Spleen (tissue), 11 donors: ENCODE measurements at regions not wholly inside any gene's neighbourhood (a gene's known extent, or its start where the extent isn't known, plus 50 kb on each side); places are given as distances from the start of the nearest gene placed in this dataset.

ENCODE experiments used
- DNase-seq: peaks from one replicate; pipeline ENCODE4 v3.0.0-alpha.2; 2020
- H3K27ac ChIP-seq, 8 donors: fragments of 200-600 bp; sonication (generic) in 7 of 8; 1 replicate in 4 of 8; 2 replicates in 4 of 8; pipeline versions ENCODE4 v1.5.0 to v1.8.0; 2016 to 2021; ENCODE audit warnings: inconsistent platforms in 4 of 8, mild to moderate bottlenecking in 4 of 8, moderate library complexity in 1 of 8
- H3K27me3 ChIP-seq, 7 donors: fragments of 200-600 bp; sonication (generic) in 6 of 7; replicated peaks in 1 of 7; 1 replicate in 4 of 7; 2 replicates in 3 of 7; pipeline versions ENCODE4 v1.5.0 to v1.8.0; 2016 to 2021; ENCODE audit warnings: inconsistent platforms in 3 of 7, mild to moderate bottlenecking in 1 of 7
- H3K36me3 ChIP-seq, 6 donors: fragments of 200-600 bp; sonication (generic) in 5 of 6; 1 replicate in 4 of 6; 2 replicates in 2 of 6; pipeline versions ENCODE4 v1.5.0 to v1.8.0; 2016 to 2021; ENCODE audit warnings: inconsistent platforms in 2 of 6
- H3K4me1 ChIP-seq, 6 donors: fragments of 200-600 bp; sonication (generic) in 5 of 6; 1 replicate in 3 of 6; 2 replicates in 3 of 6; pipeline versions ENCODE4 v1.5.0 to v1.8.0; 2016 to 2021; ENCODE audit warnings: inconsistent platforms in 3 of 6
- H3K4me3 ChIP-seq, 8 donors: fragments of 200-600 bp; sonication (generic) in 7 of 8; 1 replicate in 4 of 8; 2 replicates in 4 of 8; pipeline versions ENCODE4 v1.5.0 to v1.8.0; 2016 to 2021; ENCODE audit warnings: inconsistent platforms in 4 of 8, mild to moderate bottlenecking in 4 of 8, moderate library complexity in 2 of 8
- H3K9me3 ChIP-seq, 8 donors: fragments of 200-600 bp; sonication (generic) in 7 of 8; 1 replicate in 4 of 8; 2 replicates in 4 of 8; pipeline versions ENCODE4 v1.5.0 to v1.8.0; 2016 to 2021; ENCODE audit warnings: inconsistent platforms in 4 of 8
- POLR2A ChIP-seq, 3 donors: fragments of 450-650 bp; IDR thresholded peaks; one replicate each; pipeline ENCODE4 v1.5.1; 2017; ENCODE audit warnings: antibody characterized with exemption in 3 of 3, mild to moderate bottlenecking in 1 of 3
- POLR2AphosphoS5 ChIP-seq, 3 donors: sonication (generic); formaldehyde crosslinking; IDR thresholded peaks; one replicate each; pipeline ENCODE4 v1.5.1; 2017; ENCODE audit warnings: antibody characterized with exemption in 3 of 3
- WGBS, 5 donors: extraction: QIAGEN DNeasy Blood & Tissue Kit in 3 of 5; methylation state at CpG; one replicate each; pipeline versions ENCODE4 v1.1.5 to v1.1.7; 2013 to 2018; 5-methylcytosine and 5-hydroxymethylcytosine counted together
- intact Hi-C: fragments of 100-400 bp; cut with DNase I; formaldehyde crosslinking; loops from one replicate; pipeline ENCODE4 v1.15.0; 2023; ENCODE audit warnings: low total_unique reads
- TF ChIP-seq, protein P1 (sequence below), 11 experiments: fragments of 200-600 bp in 7 of 11; fragments of 450-650 bp in 4 of 11; sonication (generic) in 4 of 11; IDR thresholded peaks in 8 of 11; conservative IDR thresholded peaks in 3 of 11; 1 replicate in 7 of 11; 2 replicates in 4 of 11; pipeline versions ENCODE4 v1.4.0 to v1.8.0; 2016 to 2021; ENCODE audit warnings: antibody characterized with exemption in 11 of 11, inconsistent platforms in 4 of 11, mild to moderate bottlenecking in 1 of 11
- donor health status: healthy with polysubstance abuse.
- donor health status: DM: no; HTN: no; CAD: no; lungs with moderate emphysema.
- donor health status: DM: no; HTN: no; CAD: no.
- donor health status: Bipolar disorder and iron deficiency.
- donor health status: healthy.
- donor health status: DM: no; HTN: no; CAD: no.
- donor health status: DM: yes; HTN: yes; CAD: no.

DNA sequence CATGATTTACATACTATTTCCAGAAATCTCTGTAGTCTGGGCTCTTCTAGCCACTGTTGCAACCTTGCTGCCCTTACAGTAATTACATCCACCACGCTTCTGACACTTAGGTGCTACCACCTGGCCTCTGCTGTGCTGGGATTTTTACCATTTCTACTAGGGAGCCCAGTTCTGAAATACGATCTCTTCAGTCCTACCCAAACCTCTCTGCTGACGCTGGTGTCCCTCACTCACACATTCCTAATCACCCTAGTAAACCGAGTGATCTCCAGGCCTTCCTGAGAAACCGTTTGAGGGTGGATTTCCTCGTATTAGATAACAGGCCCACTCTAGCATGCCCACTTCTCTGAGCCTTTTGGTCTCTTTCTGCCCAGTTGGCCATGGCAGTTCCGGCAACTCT is 588.9 kb upstream of the CADM1 start:
- intact Hi-C loops: no loop called here
- DNase-seq: no peak
- TF ChIP-seq POLR2AphosphoS5 (IDR thresholded peaks at IDR 0.05): no peak
- TF ChIP-seq, protein P1, sequence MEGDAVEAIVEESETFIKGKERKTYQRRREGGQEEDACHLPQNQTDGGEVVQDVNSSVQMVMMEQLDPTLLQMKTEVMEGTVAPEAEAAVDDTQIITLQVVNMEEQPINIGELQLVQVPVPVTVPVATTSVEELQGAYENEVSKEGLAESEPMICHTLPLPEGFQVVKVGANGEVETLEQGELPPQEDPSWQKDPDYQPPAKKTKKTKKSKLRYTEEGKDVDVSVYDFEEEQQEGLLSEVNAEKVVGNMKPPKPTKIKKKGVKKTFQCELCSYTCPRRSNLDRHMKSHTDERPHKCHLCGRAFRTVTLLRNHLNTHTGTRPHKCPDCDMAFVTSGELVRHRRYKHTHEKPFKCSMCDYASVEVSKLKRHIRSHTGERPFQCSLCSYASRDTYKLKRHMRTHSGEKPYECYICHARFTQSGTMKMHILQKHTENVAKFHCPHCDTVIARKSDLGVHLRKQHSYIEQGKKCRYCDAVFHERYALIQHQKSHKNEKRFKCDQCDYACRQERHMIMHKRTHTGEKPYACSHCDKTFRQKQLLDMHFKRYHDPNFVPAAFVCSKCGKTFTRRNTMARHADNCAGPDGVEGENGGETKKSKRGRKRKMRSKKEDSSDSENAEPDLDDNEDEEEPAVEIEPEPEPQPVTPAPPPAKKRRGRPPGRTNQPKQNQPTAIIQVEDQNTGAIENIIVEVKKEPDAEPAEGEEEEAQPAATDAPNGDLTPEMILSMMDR (IDR thresholded peaks at IDR 0.05 in 8 of 11, conservative IDR thresholded peaks at IDR 0.05 in 3 of 11): no peak
- TF ChIP-seq POLR2A (IDR thresholded peaks at IDR 0.05): no peak
- 66 to 75% (median 70%) methylated on average over 6 to 7 of the region's 7 CpGs for WGBS, 5 donors
- Histone ChIP-seq H3K27me3 (peaks cover 0 to 16% (median 0%) of the 10 kb centered on the region in 7 donors), H3K4me1 (no peaks in the 10 kb centered on the region), H3K27ac (no peak overlapping the region), H3K36me3 (no peaks in the 10 kb centered on the region), H3K4me3 (no peak overlapping the region), H3K9me3 (no peaks in the 10 kb centered on the region)

DNA sequence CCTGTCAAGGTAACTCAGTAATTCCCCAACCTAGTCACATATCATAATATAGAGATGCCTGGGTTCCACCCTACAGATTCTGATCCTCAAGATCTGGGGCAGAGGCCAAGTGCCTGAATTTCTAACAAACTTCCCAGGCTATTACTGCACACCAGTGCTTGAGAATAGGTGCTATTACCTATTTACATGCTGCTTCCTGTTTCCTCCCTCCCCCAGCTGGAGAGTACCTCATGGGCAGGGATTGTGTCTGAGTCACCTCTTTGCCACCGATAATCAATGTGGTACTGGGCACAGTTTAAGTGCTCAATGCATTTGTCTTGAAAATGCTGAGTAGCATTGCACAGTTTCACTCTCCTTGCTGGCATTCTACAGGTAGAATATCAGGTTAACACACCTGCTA is 582.2 kb upstream of the CADM1 start:
- intact Hi-C loops: no loop called here
- WGBS, 5 donors: 44 to 71% (median 53%) methylated on average over 1 of the region's 1 CpG
- TF ChIP-seq POLR2A (IDR thresholded peaks at IDR 0.05) (no peak), POLR2AphosphoS5 (IDR thresholded peaks at IDR 0.05) (no peak)
- TF ChIP-seq, protein P1 (IDR thresholded peaks at IDR 0.05 in 8 of 11, conservative IDR thresholded peaks at IDR 0.05 in 3 of 11): no peak
- Histone ChIP-seq H3K36me3 (no peaks in the 10 kb centered on the region), H3K4me3 (no peak overlapping the region), H3K27me3 (peaks cover 0 to 26% (median 0%) of the 10 kb centered on the region in 7 donors), H3K4me1 (no peaks in the 10 kb centered on the region), H3K27ac (no peak overlapping the region), H3K9me3 (no peaks in the 10 kb centered on the region)
- no peak for DNase-seq

DNA sequence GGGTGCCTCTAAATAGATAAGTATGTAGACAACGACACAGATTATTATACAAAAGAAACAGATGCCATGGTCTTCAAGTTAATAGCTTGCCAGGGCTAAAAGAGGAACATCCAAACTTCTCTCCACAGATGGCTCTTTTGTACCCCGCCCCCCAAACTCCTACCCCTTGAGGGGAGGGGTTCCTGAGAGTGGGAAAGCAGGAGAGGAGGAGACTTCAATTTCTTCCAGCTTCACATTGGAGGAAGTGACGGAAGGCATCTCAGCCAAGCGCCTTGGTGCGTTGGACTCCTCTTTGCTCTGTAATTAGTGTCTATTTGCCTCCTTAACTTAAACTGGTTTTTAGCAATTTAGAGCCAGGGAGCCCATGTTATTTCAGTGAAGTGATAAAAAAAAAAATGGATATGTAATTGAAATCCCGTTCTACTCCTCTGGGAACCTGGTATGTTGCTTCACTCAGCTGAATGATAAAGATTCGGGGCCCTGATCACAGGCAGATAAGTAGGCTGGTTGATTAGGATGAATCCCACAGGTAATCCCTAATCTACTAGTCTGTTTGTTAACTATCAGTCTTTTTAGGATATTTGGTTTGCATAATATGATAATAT is 580.9 kb upstream of the CADM1 start:
- H3K9me3 ChIP-seq: peaks cover 0 to under 1% (median 0%) of the 10 kb centered on the region in 8 donors
- no peak overlapping the region for H3K4me3 ChIP-seq
- no peaks in the 10 kb centered on the region for H3K36me3 ChIP-seq
- peaks cover 0 to 39% (median 0%) of the 10 kb centered on the region in 7 donors for H3K27me3 ChIP-seq
- intact Hi-C loops: no loop called here
- TF ChIP-seq POLR2AphosphoS5 (IDR thresholded peaks at IDR 0.05): no peak
- TF ChIP-seq POLR2A (IDR thresholded peaks at IDR 0.05): no peak
- TF ChIP-seq, protein P1 (IDR thresholded peaks at IDR 0.05 in 8 of 11, conservative IDR thresholded peaks at IDR 0.05 in 3 of 11): no peak
- no peak overlapping the region for H3K27ac ChIP-seq
- WGBS, 5 donors: 73 to 87% (median 78%) methylated on average over 7 of the region's 7 CpGs
- DNase-seq: no peak
- H3K4me1 ChIP-seq: no peaks in the 10 kb centered on the region

DNA sequence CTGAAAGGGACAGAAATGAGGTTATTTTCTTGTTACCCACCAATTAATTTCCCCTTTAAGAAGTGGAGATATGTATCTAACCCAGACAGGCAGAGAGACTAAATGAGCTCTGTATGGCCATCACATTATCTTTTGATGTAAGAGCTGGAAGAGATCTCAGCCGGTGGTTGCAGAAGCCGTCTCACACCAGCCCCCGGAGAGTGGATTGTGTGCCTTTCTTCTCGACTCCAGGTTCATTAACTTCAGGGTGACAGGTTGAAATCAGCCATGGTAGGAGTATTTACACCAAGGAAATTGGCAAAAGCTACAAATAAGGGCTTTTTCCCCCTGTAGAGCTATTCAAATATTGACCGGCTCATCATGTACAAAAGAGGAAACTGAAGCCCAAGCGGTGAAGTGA is 580.3 kb upstream of the CADM1 start:
- H3K27me3 ChIP-seq: peaks cover 0 to 40% (median 0%) of the 10 kb centered on the region in 7 donors
- no peak overlapping the region for H3K4me3 ChIP-seq
- H3K36me3 ChIP-seq: no peaks in the 10 kb centered on the region
- TF ChIP-seq POLR2AphosphoS5 (IDR thresholded peaks at IDR 0.05) (no peak), POLR2A (IDR thresholded peaks at IDR 0.05) (no peak)
- TF ChIP-seq, protein P1 (IDR thresholded peaks at IDR 0.05 in 8 of 11, conservative IDR thresholded peaks at IDR 0.05 in 3 of 11): no peak
- H3K4me1 ChIP-seq: no peaks in the 10 kb centered on the region
- no peak for DNase-seq
- WGBS, 5 donors: 75 to 89% (median 84%) methylated on average over 6 of the region's 6 CpGs
- peaks cover 0 to 7% (median 0%) of the 10 kb centered on the region in 8 donors for H3K9me3 ChIP-seq
- intact Hi-C loops: no loop called here
- no peak overlapping the region for H3K27ac ChIP-seq
